IPS-18a (cell line): ENCODE measurements at regions not wholly inside any gene's neighbourhood (a gene's known extent, or its start where the extent isn't known, plus 50 kb on each side); places are given as distances from the start of the nearest gene placed in this dataset.

Experiments
- H3K27ac ChIP-seq: one replicate; pipeline ENCODE4 v1.5.1; 2013; ENCODE audit warnings: low read length
- H3K27me3 ChIP-seq: one replicate; pipeline ENCODE4 v1.6.1; 2013; ENCODE audit warnings: mild to moderate bottlenecking, low read length; ENCODE audit not compliant: control insufficient read depth, insufficient read depth
- H3K36me3 ChIP-seq: one replicate; pipeline ENCODE4 v1.6.1; 2013; ENCODE audit warnings: low read depth, low read length; ENCODE audit not compliant: control insufficient read depth
- H3K4me1 ChIP-seq: one replicate; pipeline ENCODE4 v1.6.1; 2013; ENCODE audit warnings: low read depth, low read length; ENCODE audit not compliant: control insufficient read depth
- H3K4me3 ChIP-seq: one replicate; pipeline ENCODE4 v1.5.1; 2013; ENCODE audit warnings: low read length
- H3K9ac ChIP-seq: one replicate; pipeline ENCODE4 v1.6.1; 2013; ENCODE audit warnings: mild to moderate bottlenecking, low read length, moderate library complexity
- H3K9me3 ChIP-seq: one replicate; pipeline ENCODE4 v1.6.1; 2013; ENCODE audit warnings: low read depth, low read length; ENCODE audit not compliant: control insufficient read depth

DNA sequence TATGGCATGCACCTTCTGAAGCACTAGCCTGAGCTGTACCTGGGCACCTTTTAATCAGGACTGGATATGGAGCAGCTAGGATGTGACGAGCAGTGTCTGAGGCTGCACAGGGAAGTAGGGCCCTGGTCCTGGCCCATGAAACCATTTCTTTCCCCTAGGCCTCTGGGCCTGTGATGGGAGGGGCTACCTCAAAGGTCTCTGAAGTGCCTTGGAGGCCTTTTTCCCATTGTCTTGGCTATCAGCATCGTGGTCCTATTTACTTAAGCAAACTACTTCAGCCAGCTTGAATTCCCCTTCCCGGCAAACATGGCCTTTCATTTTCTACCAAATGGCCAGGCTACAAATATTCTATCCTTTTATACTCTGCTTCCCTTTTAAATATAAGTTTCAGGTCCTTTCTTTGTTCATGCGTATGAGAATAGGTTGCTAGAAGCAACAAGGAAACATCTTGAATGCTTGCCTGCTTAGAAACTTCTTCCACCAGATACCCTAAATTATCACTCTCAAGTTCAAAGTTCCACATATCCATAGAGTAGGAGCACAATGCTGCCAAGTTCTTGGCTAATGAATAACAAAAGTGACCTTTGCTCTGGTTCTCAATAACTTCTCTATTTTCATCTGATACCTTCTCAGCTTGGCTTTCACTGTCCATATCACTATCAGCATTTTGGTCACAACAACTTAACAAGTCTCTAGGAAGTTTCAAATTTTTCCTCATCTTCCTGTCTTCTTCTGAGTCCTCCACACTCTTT is 673.1 kb downstream of the HTR1B start:
- Histone ChIP-seq H3K36me3 (no peaks in the 10 kb centered on the region), H3K9me3 (no peaks in the 10 kb centered on the region), H3K27me3 (no peaks in the 10 kb centered on the region), H3K27ac (no peak overlapping the region), H3K9ac (no peak overlapping the region), H3K4me3 (no peak overlapping the region), H3K4me1 (no peaks in the 10 kb centered on the region)

- Histone ChIP-seq H3K9ac (no peak overlapping the region), H3K4me1 (no peaks in the 10 kb centered on the region), H3K27ac (no peak overlapping the region), H3K36me3 (no peaks in the 10 kb centered on the region), H3K9me3 (no peaks in the 10 kb centered on the region), H3K27me3 (no peaks in the 10 kb centered on the region), H3K4me3 (no peak overlapping the region)
Observed at GRCh38 chr6:76789580-76789979, 673.7 kb downstream of the HTR1B start.

- H3K4me3 ChIP-seq = no peak overlapping the region
- H3K27ac ChIP-seq = no peak overlapping the region
- H3K36me3 ChIP-seq = no peaks in the 10 kb centered on the region
- H3K9me3 ChIP-seq = no peaks in the 10 kb centered on the region
- no peaks in the 10 kb centered on the region for H3K4me1 ChIP-seq
- H3K9ac ChIP-seq = no peak overlapping the region
- H3K27me3 ChIP-seq = no peaks in the 10 kb centered on the region
Observed at GRCh38 chr6:76788155-76788554, 675.1 kb downstream of the HTR1B start.

DNA sequence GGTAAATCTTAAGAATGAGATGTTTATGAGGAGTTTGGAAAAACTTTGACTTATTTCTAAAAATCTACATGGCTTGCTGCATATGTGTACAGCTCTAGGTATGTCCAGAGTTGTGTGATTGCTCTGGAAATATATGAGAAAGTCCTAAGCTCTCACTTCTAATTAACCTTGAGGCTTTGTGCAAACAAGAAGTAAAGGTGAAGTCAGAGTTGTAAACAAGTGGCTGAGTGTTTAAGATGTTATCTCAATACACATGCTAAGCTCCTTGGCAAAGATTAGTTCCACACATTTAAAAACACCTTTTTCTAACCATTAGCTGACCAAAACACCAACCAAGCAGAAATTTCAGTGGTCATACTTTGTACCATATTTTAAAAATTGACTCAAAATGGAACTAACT is 684.2 kb downstream of the HTR1B start:
- Histone ChIP-seq H3K36me3 (no peaks in the 10 kb centered on the region), H3K9ac (no peak overlapping the region), H3K4me3 (no peak overlapping the region), H3K27me3 (no peaks in the 10 kb centered on the region), H3K4me1 (no peaks in the 10 kb centered on the region), H3K27ac (no peak overlapping the region), H3K9me3 (no peaks in the 10 kb centered on the region)

- no peaks in the 10 kb centered on the region for H3K36me3 ChIP-seq
- no peaks in the 10 kb centered on the region for H3K27me3 ChIP-seq
- no peak overlapping the region for H3K9ac ChIP-seq
- no peak overlapping the region for H3K4me3 ChIP-seq
- H3K4me1 ChIP-seq = no peaks in the 10 kb centered on the region
- no peak overlapping the region for H3K27ac ChIP-seq
- H3K9me3 ChIP-seq = no peaks in the 10 kb centered on the region
Observed at GRCh38 chr6:76776876-76777275, 686.4 kb downstream of the HTR1B start.

GRCh38 chr6:76774781-76775384 is 688.4 kb downstream of the HTR1B start:
- H3K36me3 ChIP-seq = no peaks in the 10 kb centered on the region
- H3K4me3 ChIP-seq = no peak overlapping the region
- no peaks in the 10 kb centered on the region for H3K27me3 ChIP-seq
- H3K9me3 ChIP-seq = no peaks in the 10 kb centered on the region
- no peak overlapping the region for H3K27ac ChIP-seq
- no peaks in the 10 kb centered on the region for H3K4me1 ChIP-seq
- H3K9ac ChIP-seq = no peak overlapping the region

- H3K36me3 ChIP-seq = no peaks in the 10 kb centered on the region
- H3K4me3 ChIP-seq = no peak overlapping the region
- H3K9ac ChIP-seq = no peak overlapping the region
- no peaks in the 10 kb centered on the region for H3K4me1 ChIP-seq
- no peak overlapping the region for H3K27ac ChIP-seq
- H3K27me3 ChIP-seq = no peaks in the 10 kb centered on the region
- H3K9me3 ChIP-seq = no peaks in the 10 kb centered on the region
Observed at GRCh38 chr6:76772951-76773350, 690.3 kb downstream of the HTR1B start.

GRCh38 chr6:76771059-76771634 is 692.1 kb downstream of the HTR1B start:
- Histone ChIP-seq H3K36me3 (no peaks in the 10 kb centered on the region), H3K4me3 (no peak overlapping the region), H3K27ac (no peak overlapping the region), H3K27me3 (no peaks in the 10 kb centered on the region), H3K9me3 (no peaks in the 10 kb centered on the region), H3K4me1 (no peaks in the 10 kb centered on the region), H3K9ac (no peak overlapping the region)

DNA sequence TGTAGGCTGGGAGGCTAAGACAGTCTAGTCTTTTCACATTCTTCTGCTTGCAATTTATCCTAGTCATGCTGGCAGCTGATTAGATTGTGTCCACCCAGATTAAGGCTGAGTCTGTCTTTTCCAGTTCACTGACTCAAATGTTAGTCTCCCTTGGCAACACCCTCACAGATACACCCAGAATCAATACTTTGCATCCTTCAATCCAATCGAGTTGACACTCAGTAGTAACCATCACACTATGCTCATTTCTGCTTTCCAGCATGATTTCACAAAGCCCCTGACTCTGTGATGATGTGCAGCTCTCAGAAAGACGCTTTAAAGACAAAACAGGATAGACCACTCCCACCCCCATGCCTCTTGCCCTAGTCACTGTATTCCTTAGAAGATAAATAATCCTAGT is 693.0 kb downstream of the HTR1B start:
- H3K4me3 ChIP-seq = no peak overlapping the region
- H3K27me3 ChIP-seq = no peaks in the 10 kb centered on the region
- no peaks in the 10 kb centered on the region for H3K4me1 ChIP-seq
- H3K27ac ChIP-seq = no peak overlapping the region
- no peak overlapping the region for H3K9ac ChIP-seq
- no peaks in the 10 kb centered on the region for H3K36me3 ChIP-seq
- H3K9me3 ChIP-seq = no peaks in the 10 kb centered on the region

- no peaks in the 10 kb centered on the region for H3K4me1 ChIP-seq
- no peaks in the 10 kb centered on the region for H3K9me3 ChIP-seq
- no peaks in the 10 kb centered on the region for H3K36me3 ChIP-seq
Observed at GRCh38 chr6:76768556-76768955, 694.7 kb downstream of the HTR1B start.

DNA sequence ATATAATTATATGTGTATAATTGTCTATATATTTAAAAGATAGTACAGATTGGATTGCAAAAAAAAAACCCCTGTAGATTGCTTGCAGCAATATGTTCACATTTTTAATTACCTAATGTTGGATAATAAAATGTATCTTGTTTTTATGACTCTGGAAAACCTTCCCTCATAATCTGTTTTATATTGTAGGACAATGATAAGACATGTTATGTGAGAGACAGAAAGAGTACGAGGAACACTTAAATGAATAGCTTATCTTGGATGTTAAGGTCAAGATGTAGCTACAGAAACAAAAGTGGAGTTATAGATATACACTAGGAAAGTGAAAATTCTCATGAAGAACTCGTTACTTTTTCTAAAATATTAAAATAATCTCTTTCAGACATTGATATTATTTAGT is 691.6 kb upstream of the IMPG1 start:
- no peak overlapping the region for H3K27ac ChIP-seq
- H3K4me3 ChIP-seq = no peak overlapping the region
- no peaks in the 10 kb centered on the region for H3K4me1 ChIP-seq
- H3K9me3 ChIP-seq = no peaks in the 10 kb centered on the region
- no peaks in the 10 kb centered on the region for H3K36me3 ChIP-seq
- H3K27me3 ChIP-seq = no peaks in the 10 kb centered on the region
- H3K9ac ChIP-seq = no peak overlapping the region

More at GRCh38 chr6:76768556-76768955, 694.7 kb downstream of the HTR1B start:
- Histone ChIP-seq H3K27me3 (no peaks in the 10 kb centered on the region), H3K4me3 (no peak overlapping the region), H3K9ac (no peak overlapping the region), H3K27ac (no peak overlapping the region)

- H3K27me3 ChIP-seq = no peaks in the 10 kb centered on the region
- no peak overlapping the region for H3K27ac ChIP-seq
- H3K9ac ChIP-seq = no peak overlapping the region
- no peak overlapping the region for H3K4me3 ChIP-seq
- H3K9me3 ChIP-seq = no peaks in the 10 kb centered on the region
- no peaks in the 10 kb centered on the region for H3K4me1 ChIP-seq
- H3K36me3 ChIP-seq = no peaks in the 10 kb centered on the region
Observed at GRCh38 chr6:76752841-76753240, 680.4 kb upstream of the IMPG1 start.
